Testis (tissue), 2 donors: ENCODE measurements at regions not wholly inside any gene's neighbourhood (a gene's known extent, or its start where the extent isn't known, plus 50 kb on each side); places are given as distances from the start of the nearest gene placed in this dataset.

Experiments
- DNase-seq: peaks from one replicate; pipeline ENCODE4 v3.0.0-alpha.2; 2019
- H3K27ac ChIP-seq, 2 donors: fragments of 200-600 bp; sonication (generic); one replicate each; pipeline ENCODE4 v1.5.1; 2019
- H3K27me3 ChIP-seq: fragments of 200-600 bp; sonication (generic); one replicate; pipeline ENCODE4 v1.5.1; 2019
- H3K36me3 ChIP-seq: fragments of 200-600 bp; sonication (generic); one replicate; pipeline ENCODE4 v1.5.1; 2017; ENCODE audit warnings: low read depth; ENCODE audit errors: missing control alignments
- H3K4me1 ChIP-seq: fragments of 200-600 bp; sonication (generic); one replicate; pipeline ENCODE4 v1.5.1; 2019
- H3K4me3 ChIP-seq, 2 donors: fragments of 200-600 bp; sonication (generic); one replicate each; pipeline ENCODE4 v1.5.1; 2017 to 2019
- H3K9me3 ChIP-seq: fragments of 200-600 bp; sonication (generic); one replicate; pipeline ENCODE4 v1.5.1; 2017
- POLR2A ChIP-seq: fragments of 450-650 bp; IDR thresholded peaks from one replicate; pipeline ENCODE4 v1.6.1; 2017; ENCODE audit warnings: antibody characterized with exemption, mild to moderate bottlenecking, moderate library complexity
- WGBS, 2 donors: methylation state at CpG; one replicate each; pipeline ENCODE4 v1.1.5; 2018; 5-methylcytosine and 5-hydroxymethylcytosine counted together
- intact Hi-C: fragments of 100-400 bp; cut with DNase I; formaldehyde crosslinking; loops from one replicate; pipeline ENCODE4 v1.15.1; 2023; ENCODE audit warnings: low total_unique reads
- TF ChIP-seq, protein P1 (sequence below), 3 experiments: fragments of 450-650 bp in 2 of 3; fragments of 200-600 bp in 1 of 3; sonication (generic) in 1 of 3; IDR thresholded peaks; one replicate each; pipeline ENCODE4 v1.5.1; 2016 to 2019; ENCODE audit warnings: antibody characterized with exemption in 3 of 3, mild to moderate bottlenecking in 2 of 3, moderate library complexity in 1 of 3

GRCh38 chr2:144210076-144210475 is 309.8 kb downstream of the ZEB2 start:
- no peak overlapping the region for H3K27ac ChIP-seq
- no peaks in the 10 kb centered on the region for H3K36me3 ChIP-seq
- no peaks in the 10 kb centered on the region for H3K4me1 ChIP-seq
- H3K4me3 ChIP-seq: no peak overlapping the region
- intact Hi-C loops: no loop called here
- H3K27me3 ChIP-seq: no peaks in the 10 kb centered on the region
- no peaks in the 10 kb centered on the region for H3K9me3 ChIP-seq
- no peak for DNase-seq
- TF ChIP-seq POLR2A: no peak
- TF ChIP-seq, protein P1, sequence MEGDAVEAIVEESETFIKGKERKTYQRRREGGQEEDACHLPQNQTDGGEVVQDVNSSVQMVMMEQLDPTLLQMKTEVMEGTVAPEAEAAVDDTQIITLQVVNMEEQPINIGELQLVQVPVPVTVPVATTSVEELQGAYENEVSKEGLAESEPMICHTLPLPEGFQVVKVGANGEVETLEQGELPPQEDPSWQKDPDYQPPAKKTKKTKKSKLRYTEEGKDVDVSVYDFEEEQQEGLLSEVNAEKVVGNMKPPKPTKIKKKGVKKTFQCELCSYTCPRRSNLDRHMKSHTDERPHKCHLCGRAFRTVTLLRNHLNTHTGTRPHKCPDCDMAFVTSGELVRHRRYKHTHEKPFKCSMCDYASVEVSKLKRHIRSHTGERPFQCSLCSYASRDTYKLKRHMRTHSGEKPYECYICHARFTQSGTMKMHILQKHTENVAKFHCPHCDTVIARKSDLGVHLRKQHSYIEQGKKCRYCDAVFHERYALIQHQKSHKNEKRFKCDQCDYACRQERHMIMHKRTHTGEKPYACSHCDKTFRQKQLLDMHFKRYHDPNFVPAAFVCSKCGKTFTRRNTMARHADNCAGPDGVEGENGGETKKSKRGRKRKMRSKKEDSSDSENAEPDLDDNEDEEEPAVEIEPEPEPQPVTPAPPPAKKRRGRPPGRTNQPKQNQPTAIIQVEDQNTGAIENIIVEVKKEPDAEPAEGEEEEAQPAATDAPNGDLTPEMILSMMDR (IDR thresholded peaks at IDR 0.05): no peak
- whole genome bisulfite sequencing, 2 donors: 90 to 96% methylated on average over 2 of the region's 2 CpGs

DNA sequence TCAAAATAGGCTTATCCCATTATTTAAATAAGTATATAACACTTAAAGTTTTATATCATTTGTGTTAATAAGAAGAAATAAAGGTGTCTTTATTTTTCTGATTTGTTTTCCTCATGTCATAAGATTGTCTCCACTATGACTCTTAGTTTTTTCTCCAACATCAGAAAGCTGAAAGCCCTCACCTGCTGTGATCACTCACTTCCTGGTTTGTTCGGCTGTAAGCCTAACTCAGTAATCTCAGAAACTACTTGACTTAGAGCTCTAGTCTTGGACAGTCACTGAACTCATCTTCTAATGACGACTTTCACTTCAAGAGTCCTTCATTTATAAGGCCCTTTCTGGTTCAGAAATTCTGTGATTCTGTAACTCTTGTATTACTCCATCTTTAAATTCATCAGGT is 311.0 kb downstream of the ZEB2 start:
- Histone ChIP-seq H3K36me3 (no peaks in the 10 kb centered on the region), H3K9me3 (no peaks in the 10 kb centered on the region), H3K4me1 (no peaks in the 10 kb centered on the region), H3K27ac (no peak overlapping the region), H3K27me3 (no peaks in the 10 kb centered on the region), H3K4me3 (no peak overlapping the region)
- WGBS, 2 donors: 92 to 96% methylated on average over 2 of the region's 2 CpGs
- TF ChIP-seq POLR2A: no peak
- TF ChIP-seq, protein P1 (IDR thresholded peaks at IDR 0.05): no peak
- DNase-seq: no peak
- intact Hi-C loops: no loop called here

DNA sequence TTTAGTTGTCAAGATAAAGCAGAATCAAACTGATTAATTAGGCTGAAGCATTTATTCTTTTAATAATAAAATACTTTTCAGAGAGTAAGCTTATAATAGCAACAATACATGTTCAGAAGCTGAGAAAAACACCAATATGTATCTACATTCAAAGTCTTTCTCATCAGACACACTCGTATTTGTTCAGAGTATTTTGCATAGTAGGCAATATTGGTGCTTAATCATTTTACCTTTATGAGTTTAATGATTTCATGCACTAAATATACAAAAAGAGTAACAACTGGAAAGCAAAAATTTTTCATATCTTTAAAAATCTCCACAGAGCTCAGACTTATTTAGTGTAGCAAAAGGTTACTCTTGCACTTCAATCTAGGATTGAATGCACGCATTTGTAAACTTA is 313.9 kb downstream of the ZEB2 start:
- H3K36me3 ChIP-seq: no peaks in the 10 kb centered on the region
- H3K27me3 ChIP-seq: no peaks in the 10 kb centered on the region
- no peaks in the 10 kb centered on the region for H3K4me1 ChIP-seq
- H3K27ac ChIP-seq: no peak overlapping the region
- H3K4me3 ChIP-seq: no peak overlapping the region
- intact Hi-C loops: no loop called here
- no peaks in the 10 kb centered on the region for H3K9me3 ChIP-seq
- WGBS, 2 donors: 88 to 90% methylated on average over 2 of the region's 2 CpGs
- no peak for TF ChIP-seq POLR2A
- TF ChIP-seq, protein P1 (IDR thresholded peaks at IDR 0.05): no peak
- DNase-seq: no peak

- H3K27me3 ChIP-seq: no peaks in the 10 kb centered on the region
- WGBS, 2 donors: 67% methylated on average over 1 of the region's 1 CpG
- H3K4me1 ChIP-seq: no peaks in the 10 kb centered on the region
- H3K4me3 ChIP-seq: no peak overlapping the region
- TF ChIP-seq, protein P1 (IDR thresholded peaks at IDR 0.05): no peak
- no peak for TF ChIP-seq POLR2A
- intact Hi-C loops: no loop called here
- no peaks in the 10 kb centered on the region for H3K36me3 ChIP-seq
- DNase-seq: no peak
- no peaks in the 10 kb centered on the region for H3K9me3 ChIP-seq
- no peak overlapping the region for H3K27ac ChIP-seq
These were observed 318.0 kb downstream of the ZEB2 start for GRCh38 chr2:144201868-144202468.

GRCh38 chr2:144201126-144201525 is 318.8 kb downstream of the ZEB2 start:
- no peak overlapping the region for H3K27ac ChIP-seq
- TF ChIP-seq POLR2A: no peak
- TF ChIP-seq, protein P1 (IDR thresholded peaks at IDR 0.05): no peak
- no peaks in the 10 kb centered on the region for H3K27me3 ChIP-seq
- H3K36me3 ChIP-seq: no peaks in the 10 kb centered on the region
- H3K4me1 ChIP-seq: no peaks in the 10 kb centered on the region
- 92 to 94% methylated on average over 6 of the region's 6 CpGs for WGBS, 2 donors
- H3K9me3 ChIP-seq: no peaks in the 10 kb centered on the region
- intact Hi-C loops: no loop called here
- no peak for DNase-seq
- no peak overlapping the region for H3K4me3 ChIP-seq
